K562 (cell line): ENCODE measurements at regions not wholly inside any gene's neighbourhood (a gene's known extent, or its start where the extent isn't known, plus 50 kb on each side); places are given as distances from the start of the nearest gene placed in this dataset.

Experiments
- DDX20 ChIP-seq: fragments of 450-650 bp; IDR thresholded peaks from 2 replicates; pipeline ENCODE4 v1.6.1; 2016; ENCODE audit warnings: missing genetic modification characterization, low read depth, mild to moderate bottlenecking, missing compliant biosample characterization, moderate library complexity
- FOXJ2 ChIP-seq: fragments of 200-800 bp; sonication (Bioruptor generic); IDR thresholded peaks from 2 replicates; pipeline ENCODE4 v1.6.1; 2016; ENCODE audit warnings: missing genetic modification characterization, missing compliant biosample characterization
- HNRNPL ChIP-seq: fragments of 200-400 bp; formaldehyde crosslinking; IDR thresholded peaks from 2 replicates; pipeline ENCODE4 v1.6.1; 2017; ENCODE audit warnings: low read depth, mild to moderate bottlenecking, low read length
- IFI16 ChIP-seq: fragments of 250-450 bp; sonication (Bioruptor Pico); IDR thresholded peaks from 2 replicates; pipeline ENCODE4 v2.1.2; 2022; ENCODE audit warnings: mild to moderate bottlenecking, inconsistent platforms
- ILK ChIP-seq: fragments of 450-650 bp; IDR thresholded peaks from 2 replicates; pipeline ENCODE4 v1.6.1; 2016; ENCODE audit warnings: missing genetic modification characterization, low read depth, mild to moderate bottlenecking, missing compliant biosample characterization, moderate library complexity, borderline replicate concordance
- MAFF ChIP-seq: IDR thresholded peaks from 2 replicates; pipeline ENCODE4 v1.6.1; 2012; ENCODE audit warnings: low read length, improper control_type of control experiment
- RAD51 ChIP-seq: fragments of 450-650 bp; IDR thresholded peaks from 2 replicates; pipeline ENCODE4 v1.7.1; 2016; ENCODE audit warnings: low read depth, mild to moderate bottlenecking, borderline replicate concordance
- RBBP5 ChIP-seq: fragments of 200-600 bp; sonication (generic); IDR thresholded peaks from 2 replicates; pipeline ENCODE4 v1.6.1; 2012; ENCODE audit warnings: borderline replicate concordance, mild to moderate bottlenecking, low read length, control low read depth, inconsistent platforms; ENCODE audit not compliant: insufficient read depth, poor library complexity, severe bottlenecking
- RFX1 ChIP-seq: fragments of 450-650 bp; IDR thresholded peaks from 2 replicates; pipeline ENCODE4 v1.6.1; 2016; ENCODE audit warnings: mild to moderate bottlenecking, moderate library complexity
- TF ChIP-seq, protein P1 (sequence below): IDR thresholded peaks from 2 replicates; pipeline ENCODE4 v1.6.1; 2011; ENCODE audit warnings: borderline replicate concordance, low read depth, mild to moderate bottlenecking, moderate library complexity, low read length; ENCODE audit not compliant: insufficient read depth, poor library complexity, severe bottlenecking
- TF ChIP-seq, protein P2 (sequence below): fragments of 450-650 bp; formaldehyde crosslinking; conservative IDR thresholded peaks from 2 replicates; pipeline ENCODE4 v1.4.0; 2022; ENCODE audit warnings: mild to moderate bottlenecking, missing genetic modification characterization
- TF ChIP-seq, protein P3 (sequence below): fragments of 250-450 bp; sonication (Bioruptor Pico); IDR thresholded peaks from 2 replicates; pipeline ENCODE4 v1.8.0; 2022; ENCODE audit warnings: moderate library complexity, mild to moderate bottlenecking, inconsistent platforms

DNA sequence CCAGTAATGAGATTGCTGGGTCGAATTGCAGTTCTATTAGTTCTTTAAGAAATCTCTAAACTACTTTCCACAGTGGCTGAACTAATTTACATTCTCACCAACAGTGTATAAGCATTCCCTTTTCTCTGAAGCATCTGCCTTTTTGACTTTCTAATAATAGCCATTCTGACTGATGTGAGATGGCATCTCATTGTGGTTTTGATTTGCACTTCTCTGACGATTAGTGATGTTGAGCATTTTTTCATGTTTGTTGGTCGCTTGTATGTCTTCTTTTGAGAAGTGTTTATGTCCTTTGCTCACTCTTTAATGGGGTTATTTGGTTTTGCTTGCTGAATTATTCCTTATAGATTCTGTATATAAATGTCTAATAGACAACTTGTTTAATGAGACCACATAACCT lies 69.6 kb upstream of the UGP2 start (continued):
- TF ChIP-seq, protein P1, sequence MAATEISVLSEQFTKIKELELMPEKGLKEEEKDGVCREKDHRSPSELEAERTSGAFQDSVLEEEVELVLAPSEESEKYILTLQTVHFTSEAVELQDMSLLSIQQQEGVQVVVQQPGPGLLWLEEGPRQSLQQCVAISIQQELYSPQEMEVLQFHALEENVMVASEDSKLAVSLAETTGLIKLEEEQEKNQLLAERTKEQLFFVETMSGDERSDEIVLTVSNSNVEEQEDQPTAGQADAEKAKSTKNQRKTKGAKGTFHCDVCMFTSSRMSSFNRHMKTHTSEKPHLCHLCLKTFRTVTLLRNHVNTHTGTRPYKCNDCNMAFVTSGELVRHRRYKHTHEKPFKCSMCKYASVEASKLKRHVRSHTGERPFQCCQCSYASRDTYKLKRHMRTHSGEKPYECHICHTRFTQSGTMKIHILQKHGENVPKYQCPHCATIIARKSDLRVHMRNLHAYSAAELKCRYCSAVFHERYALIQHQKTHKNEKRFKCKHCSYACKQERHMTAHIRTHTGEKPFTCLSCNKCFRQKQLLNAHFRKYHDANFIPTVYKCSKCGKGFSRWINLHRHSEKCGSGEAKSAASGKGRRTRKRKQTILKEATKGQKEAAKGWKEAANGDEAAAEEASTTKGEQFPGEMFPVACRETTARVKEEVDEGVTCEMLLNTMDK = no peak
- TF ChIP-seq RAD51 (no peak), MAFF (no peak), IFI16 (CRISPR knock-in tag) (no peak), RBBP5 (no peak), FOXJ2 (tag) (no peak), HNRNPL (no peak), RFX1 (no peak), ILK (no peak), DDX20 (no peak)
- TF ChIP-seq, protein P2, sequence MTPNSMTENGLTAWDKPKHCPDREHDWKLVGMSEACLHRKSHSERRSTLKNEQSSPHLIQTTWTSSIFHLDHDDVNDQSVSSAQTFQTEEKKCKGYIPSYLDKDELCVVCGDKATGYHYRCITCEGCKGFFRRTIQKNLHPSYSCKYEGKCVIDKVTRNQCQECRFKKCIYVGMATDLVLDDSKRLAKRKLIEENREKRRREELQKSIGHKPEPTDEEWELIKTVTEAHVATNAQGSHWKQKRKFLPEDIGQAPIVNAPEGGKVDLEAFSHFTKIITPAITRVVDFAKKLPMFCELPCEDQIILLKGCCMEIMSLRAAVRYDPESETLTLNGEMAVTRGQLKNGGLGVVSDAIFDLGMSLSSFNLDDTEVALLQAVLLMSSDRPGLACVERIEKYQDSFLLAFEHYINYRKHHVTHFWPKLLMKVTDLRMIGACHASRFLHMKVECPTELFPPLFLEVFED (CRISPR knock-in tag) = no peak
- TF ChIP-seq, protein P3, sequence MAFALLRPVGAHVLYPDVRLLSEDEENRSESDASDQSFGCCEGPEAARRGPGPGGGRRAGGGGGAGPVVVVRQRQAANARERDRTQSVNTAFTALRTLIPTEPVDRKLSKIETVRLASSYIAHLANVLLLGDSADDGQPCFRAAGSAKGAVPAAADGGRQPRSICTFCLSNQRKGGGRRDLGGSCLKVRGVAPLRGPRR (CRISPR knock-in tag) = no peak
